Neural progenitor cell (in vitro differentiated cells): ENCODE measurements at regions not wholly inside any gene's neighbourhood (a gene's known extent, or its start where the extent isn't known, plus 50 kb on each side); places are given as distances from the start of the nearest gene placed in this dataset.

ENCODE experiments used
- CTCF ChIP-seq: fragments of 200-600 bp; sonication (generic); IDR thresholded peaks from 2 replicates; pipeline ENCODE4 v1.5.1; 2017; ENCODE audit warnings: antibody characterized with exemption, mild to moderate bottlenecking
- EZH2 ChIP-seq: fragments of 200-600 bp; sonication (generic); IDR thresholded peaks from 2 replicates; pipeline ENCODE4 v1.6.1; 2017; ENCODE audit warnings: antibody characterized with exemption, mild to moderate bottlenecking, moderate library complexity

DNA sequence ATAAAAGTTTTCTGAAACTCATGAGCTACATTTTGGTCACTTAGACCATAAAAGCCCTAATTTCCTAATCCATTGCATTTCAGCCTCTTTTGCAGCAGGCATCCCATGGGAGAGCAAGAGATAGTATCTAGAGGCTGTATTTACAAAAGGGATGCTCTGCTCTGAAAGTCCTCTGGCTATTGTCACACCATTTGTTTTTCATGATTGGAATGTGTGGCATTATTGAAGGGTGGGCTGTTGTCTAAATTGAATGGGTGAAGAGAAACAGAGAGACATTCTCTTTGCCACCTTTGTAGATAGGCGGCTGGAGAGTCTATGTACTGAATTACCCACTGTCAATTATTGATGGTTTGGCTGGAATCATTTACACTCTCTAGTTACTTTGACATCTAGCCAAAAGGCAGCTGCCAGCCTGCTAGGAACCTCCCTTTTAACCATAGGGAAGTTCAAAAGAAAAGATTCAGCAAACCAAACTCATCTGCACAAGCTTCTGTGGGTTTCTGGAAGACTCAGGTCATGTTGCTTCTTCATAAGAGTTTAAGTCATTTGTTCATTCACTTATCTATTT lies 89.8 kb upstream of the RARB start:
- TF ChIP-seq CTCF: no peak
- TF ChIP-seq EZH2: no peak
